SK-MEL-5 (cell line): ENCODE measurements at regions not wholly inside any gene's neighbourhood (a gene's known extent, or its start where the extent isn't known, plus 50 kb on each side); places are given as distances from the start of the nearest gene placed in this dataset.
A peak's percentile ranks its signal among the peaks of the same experiment; 100 is the strongest.

Experiments
- DNase-seq: peaks from one replicate; pipeline ENCODE4 v3.0.0-alpha.2; 2016; ENCODE audit warnings: low read depth, low spot score
- in situ Hi-C: cut with HindIII; loops from 2 replicates; pipeline ENCODE4 v1.10.0; 2016; ENCODE audit warnings: low sequenced_read_pairs, high pct_unique_total_duplicates, low pct_unique_long_range_greater_than_20kb

GRCh38 chr3:64763980-64764379 lies 76.2 kb upstream of the ADAMTS9 start:
- in situ Hi-C loops, result no loop called here
- peak; percentile 11 for DNase-seq

GRCh38 chr3:64761729-64762128 lies 73.9 kb upstream of the ADAMTS9 start:
- DNase-seq, result no peak
- in situ Hi-C loops, result no loop called here

GRCh38 chr3:64760258-64760657 lies 72.5 kb upstream of the ADAMTS9 start:
- DNase-seq, result no peak
- in situ Hi-C loops, result no loop called here

GRCh38 chr3:64759811-64760210 lies 72.0 kb upstream of the ADAMTS9 start:
- in situ Hi-C loops, result no loop called here
- no peak for DNase-seq

GRCh38 chr3:64756398-64756986 lies 68.7 kb upstream of the ADAMTS9 start:
- in situ Hi-C loops, result no loop called here

GRCh38 chr3:64748244-64748904 lies 60.6 kb upstream of the ADAMTS9 start:
- in situ Hi-C loops, result no loop called here

More at GRCh38 chr3:64756398-64756986, 68.7 kb upstream of the ADAMTS9 start:
- no peak for DNase-seq

GRCh38 chr3:64747679-64748078 lies 59.9 kb upstream of the ADAMTS9 start:
- no peak for DNase-seq
- in situ Hi-C loops, result no loop called here

More at GRCh38 chr3:64748244-64748904, 60.6 kb upstream of the ADAMTS9 start:
- no peak for DNase-seq

- in situ Hi-C loops, result no loop called here
- DNase-seq, result no peak
These were observed 56.1 kb upstream of the ADAMTS9 start for GRCh38 chr3:64743887-64744243.

GRCh38 chr3:64743156-64743886 lies 55.5 kb upstream of the ADAMTS9 start:
- in situ Hi-C loops, result no loop called here
- no peak for DNase-seq

- DNase-seq, result no peak
- in situ Hi-C loops, result no loop called here
These were observed 53.5 kb upstream of the ADAMTS9 start for GRCh38 chr3:64741341-64741740.

GRCh38 chr3:64739971-64740631 lies 52.3 kb upstream of the ADAMTS9 start:
- in situ Hi-C loops, result no loop called here
- no peak for DNase-seq
